NAMALWA (cell line): ENCODE measurements at regions not wholly inside any gene's neighbourhood (a gene's known extent, or its start where the extent isn't known, plus 50 kb on each side); places are given as distances from the start of the nearest gene placed in this dataset.

Experiments
- DNase-seq: peaks from one replicate; pipeline ENCODE4 v3.0.0-alpha.2; 2015; ENCODE audit warnings: low spot score

GRCh38 chr18:43649649-43650357, 372.5 kb upstream of the SYT4 start:
- DNase-seq, result no peak

DNA sequence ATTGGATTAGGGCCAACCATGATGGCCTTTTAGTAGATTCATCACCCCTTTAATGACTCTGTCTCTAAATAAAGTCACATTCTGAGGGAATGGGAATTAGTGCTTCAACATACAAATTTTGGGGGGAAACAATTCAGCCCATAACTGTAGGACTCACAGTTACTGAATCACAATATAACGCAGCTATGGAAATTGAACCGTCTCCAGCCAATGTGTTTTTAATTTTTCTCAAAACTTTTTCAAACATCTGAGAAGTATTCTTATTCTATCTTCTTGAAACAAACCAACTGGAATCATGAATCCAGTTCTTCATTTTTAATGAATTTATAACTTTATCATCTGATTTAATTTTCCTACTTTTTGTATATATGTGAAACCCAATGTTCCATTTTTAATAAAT, 373.1 kb upstream of the SYT4 start:
- DNase-seq, result no peak

DNA sequence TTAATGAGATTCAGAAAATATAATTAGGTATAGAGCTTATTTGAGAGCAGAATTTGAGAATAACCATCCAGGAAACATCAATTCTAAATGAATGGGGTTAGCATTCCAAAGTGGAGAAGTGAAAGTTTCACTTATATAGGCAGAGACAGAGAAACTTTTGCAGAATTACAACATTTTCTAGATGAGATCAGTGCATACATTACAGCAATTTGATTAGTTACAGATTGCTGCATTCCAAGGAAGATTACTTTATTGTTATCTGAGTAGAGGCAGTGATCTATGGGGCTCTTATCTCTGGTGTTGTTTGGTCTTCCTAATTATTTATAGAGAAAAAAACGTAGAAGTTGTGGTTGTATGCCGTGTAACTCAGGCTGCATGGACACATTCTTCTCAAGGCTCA, 373.8 kb upstream of the SYT4 start:
- DNase-seq, result no peak

- no peak for DNase-seq
These were observed 379.3 kb upstream of the SYT4 start for GRCh38 chr18:43656547-43656946.

- peak; percentile 55 for DNase-seq
These were observed 384.3 kb upstream of the SYT4 start for GRCh38 chr18:43661570-43661969.

DNA sequence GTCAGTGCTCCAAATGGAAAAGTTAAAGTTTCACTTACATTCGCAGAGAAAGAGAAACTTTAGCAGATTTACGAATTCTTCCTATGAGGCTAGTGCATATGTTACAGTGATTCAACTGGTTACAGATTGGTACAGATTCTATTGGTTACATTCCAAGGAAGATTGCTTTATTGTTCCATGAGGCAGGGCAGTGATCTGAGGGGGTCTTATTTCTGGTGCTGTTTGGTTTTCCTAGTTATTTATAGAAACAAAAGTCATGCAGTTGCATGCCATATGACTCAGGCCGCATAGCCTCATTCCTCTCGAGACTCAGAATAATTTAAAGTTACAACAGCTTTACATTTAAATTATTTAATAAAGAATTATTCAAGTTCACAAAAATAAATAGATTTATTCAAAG, 385.4 kb upstream of the SYT4 start:
- no peak for DNase-seq

GRCh38 chr18:43663159-43663558, 385.9 kb upstream of the SYT4 start:
- DNase-seq, result no peak

DNA sequence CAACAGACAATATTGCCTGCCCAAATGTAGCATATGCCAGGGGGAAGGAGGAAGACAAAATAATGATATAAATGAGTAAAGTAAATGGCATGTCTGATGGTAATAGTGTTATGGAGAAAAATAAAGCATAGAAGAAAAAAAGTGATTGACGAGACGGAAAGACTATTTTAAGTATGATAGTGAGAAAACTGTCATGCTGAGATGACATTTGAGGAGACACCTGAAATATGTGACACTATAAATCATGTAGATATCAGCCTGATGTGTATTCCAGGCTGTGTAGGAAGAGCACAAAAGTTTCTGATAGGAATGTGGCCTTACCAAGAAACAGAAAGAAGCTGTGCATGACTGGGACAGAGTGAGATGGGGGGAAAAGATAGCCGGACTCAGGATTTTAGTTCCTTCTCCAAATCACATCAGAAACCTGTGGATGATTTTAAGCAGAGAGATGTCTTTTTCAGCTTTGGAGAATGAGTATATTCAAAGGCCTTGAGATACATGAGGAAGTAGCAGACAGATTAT, 387.3 kb upstream of the SYT4 start:
- DNase-seq, result no peak

DNA sequence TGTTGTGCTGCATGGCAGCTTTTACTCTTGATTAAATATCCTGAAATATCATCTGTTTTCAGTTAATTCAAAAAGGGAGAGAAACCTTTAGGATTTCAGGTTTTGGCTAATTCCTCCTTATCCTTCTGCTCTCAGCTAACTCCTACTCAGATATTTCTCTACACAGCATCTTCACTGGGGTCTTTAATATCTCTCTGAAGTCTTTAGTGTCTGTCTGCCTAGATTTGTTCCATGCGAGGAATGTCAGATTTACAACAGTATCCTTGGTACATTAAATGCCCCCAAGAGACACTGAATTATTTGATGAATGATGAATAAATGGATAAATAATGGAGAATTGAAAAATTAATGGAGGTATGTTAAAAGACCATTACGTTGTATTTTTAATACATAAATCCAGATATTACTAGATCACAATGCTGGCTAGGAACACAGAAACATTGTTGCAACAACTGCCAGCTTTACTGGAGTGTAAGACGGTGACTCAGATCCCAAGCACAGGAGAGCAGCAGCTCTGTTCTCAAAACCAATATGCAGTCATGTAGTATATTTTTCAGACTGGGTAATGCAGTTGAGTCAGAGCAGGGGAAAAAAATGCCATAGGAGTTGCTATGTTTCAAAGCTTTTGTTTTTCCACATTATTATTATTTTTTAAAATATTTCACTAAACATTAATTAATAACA, 388.0 kb upstream of the SYT4 start:
- no peak for DNase-seq

GRCh38 chr18:43668866-43669265, 391.6 kb upstream of the SYT4 start:
- DNase-seq, result no peak

DNA sequence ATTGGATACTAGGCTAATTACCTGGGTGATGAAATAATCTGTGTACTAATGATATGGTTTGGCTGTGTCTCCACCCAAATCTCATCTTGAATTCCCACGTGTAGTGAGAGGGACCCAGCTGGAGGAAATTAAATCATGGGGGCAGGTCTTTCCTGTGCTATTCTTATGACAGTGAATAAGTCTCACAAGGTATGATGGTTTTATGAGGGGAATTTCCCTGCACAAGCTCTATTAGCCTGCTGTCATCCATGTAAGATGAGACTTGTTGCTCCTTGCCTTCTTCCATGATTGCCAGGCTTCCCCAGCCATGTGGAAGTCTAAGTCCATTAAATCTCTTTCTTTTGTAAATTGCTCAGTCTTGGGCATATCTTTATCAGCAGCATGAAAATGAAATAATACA, 394.1 kb upstream of the SYT4 start:
- DNase-seq, result no peak

DNA sequence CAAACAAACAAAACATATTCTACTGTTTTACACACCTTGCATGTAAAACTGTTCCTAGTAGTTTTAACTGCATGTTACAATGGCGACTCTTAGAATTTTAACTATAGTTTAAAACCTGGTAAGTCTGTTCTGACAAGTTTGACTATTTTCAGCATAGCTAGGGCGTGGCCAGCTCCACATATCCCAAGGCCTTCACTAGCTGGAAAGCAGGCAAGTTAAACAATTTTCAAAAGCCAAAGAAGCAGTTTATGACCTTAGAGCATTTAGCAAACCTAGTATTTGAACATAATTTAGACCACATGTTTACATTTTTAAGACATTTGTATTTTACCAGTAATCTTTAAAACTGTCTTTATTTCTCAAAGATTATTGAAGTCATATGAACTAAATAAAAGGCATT, 402.8 kb upstream of the SYT4 start:
- DNase-seq, result no peak

- no peak for DNase-seq
These were observed 404.4 kb upstream of the SYT4 start for GRCh38 chr18:43681661-43682060.

GRCh38 chr18:43682196-43682595, 404.9 kb upstream of the SYT4 start:
- no peak for DNase-seq

DNA sequence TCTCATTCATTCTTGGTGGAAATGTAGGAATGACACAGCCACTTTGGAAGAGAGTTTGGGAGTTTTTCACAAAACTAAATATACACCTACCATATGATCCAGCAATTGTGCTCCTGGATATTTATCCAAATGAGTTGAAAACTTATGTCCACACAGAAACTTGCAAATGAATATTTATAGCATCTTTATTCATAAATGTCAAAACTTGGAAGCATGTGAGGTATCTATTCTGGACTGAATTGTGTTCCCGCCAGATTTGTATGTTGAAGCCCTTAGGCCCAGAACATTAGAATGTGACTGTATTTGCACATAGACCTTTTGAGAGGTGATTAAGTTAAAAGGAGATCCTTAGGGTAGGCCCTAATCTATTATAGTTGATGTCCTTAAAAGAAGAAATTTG, 409.4 kb upstream of the SYT4 start:
- DNase-seq, result no peak

DNA sequence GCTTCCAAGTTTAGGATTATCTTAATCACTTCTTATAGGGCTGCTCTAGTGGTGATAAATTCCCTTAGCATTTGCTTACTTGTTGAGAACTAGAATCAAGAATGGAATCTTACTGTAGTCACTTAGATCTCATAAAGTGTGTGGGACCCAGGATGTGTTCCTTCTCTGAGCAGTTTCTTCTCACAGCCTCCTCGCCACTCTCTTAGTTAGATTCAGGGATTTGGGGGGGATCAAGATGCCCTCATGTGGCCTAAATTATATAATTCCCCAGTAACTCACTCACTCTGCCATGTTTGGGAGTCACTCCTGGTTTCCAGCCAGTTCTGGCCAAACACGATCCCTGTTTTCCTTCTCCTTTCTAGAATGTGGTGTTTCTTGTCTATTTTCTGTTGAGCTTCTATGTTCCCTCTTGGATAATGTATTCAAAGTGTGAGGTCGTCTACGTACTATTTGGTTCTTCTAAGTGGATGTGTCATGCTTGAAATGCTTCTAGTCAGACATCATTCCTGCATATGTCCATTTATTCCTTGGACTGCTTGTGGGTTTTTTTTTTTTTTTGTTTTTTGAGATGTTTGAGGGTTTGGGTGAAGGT, 414.9 kb upstream of the SYT4 start:
- DNase-seq, result no peak

DNA sequence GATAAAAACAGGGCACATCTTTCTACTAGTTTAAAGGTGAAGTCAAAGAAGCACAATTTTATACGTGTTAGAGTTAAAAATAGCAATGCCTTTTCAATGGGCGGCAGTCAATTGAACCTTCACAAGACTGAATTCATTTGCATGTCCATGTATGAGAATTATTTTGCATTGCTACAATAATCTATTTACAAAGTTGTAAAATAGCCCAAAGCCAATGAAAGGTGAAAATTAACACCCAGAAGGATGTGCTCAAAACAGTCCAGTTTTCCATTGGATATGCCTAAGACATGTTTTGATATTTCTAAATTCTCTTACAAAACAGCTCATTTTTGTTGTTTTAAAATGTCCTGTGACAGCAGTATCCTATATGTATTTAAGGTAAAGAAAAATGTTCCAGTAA, 425.1 kb upstream of the SYT4 start:
- DNase-seq, result no peak

DNA sequence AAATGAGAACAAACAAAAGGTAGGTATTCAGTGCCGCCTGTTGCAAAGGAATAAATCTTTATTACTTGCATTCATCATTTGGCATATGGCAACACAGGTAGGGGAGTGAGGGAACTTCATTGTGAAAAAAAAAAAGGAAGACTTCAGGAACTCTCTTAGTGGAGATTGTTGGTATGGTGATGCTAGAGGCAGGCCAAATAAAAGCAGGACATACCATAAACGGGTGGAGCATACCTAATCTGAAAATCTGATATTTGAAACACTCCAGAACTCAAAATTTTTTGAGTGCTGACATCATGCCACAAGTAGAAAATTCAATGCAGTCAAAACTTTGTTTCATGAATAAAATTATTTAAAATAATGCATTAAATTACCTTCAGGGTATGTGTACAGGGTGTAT, 425.8 kb upstream of the SYT4 start:
- no peak for DNase-seq

- DNase-seq, result no peak
These were observed 428.6 kb upstream of the SYT4 start for GRCh38 chr18:43705850-43706249.

DNA sequence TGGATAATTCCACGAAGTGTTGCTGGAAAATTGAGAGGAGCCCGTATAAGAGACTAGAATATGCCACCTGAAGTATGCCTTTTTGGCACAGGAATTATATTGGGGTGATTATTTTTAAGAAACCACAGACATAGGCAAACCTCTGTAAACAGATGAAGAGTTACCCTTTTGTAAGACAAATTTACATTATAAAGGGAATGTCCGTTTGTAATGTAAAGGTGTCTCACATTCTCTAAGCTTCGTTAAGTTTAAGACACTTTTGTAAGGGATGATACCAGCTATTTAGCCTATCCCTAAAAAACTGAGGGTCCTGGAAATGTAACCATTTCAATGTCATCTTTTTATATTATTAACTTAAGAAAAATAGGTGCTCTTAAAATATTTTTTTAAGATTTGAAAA, 432.8 kb upstream of the SYT4 start:
- DNase-seq, result no peak

GRCh38 chr18:43714343-43715010, 437.2 kb upstream of the SYT4 start:
- no peak for DNase-seq

GRCh38 chr18:43719267-43719795, 442.0 kb upstream of the SYT4 start:
- no peak for DNase-seq

- no peak for DNase-seq
These were observed 442.8 kb upstream of the SYT4 start for GRCh38 chr18:43720041-43720440.
